Activated CD8-positive, alpha-beta memory T cell treated with anti-CD3 and anti-CD28 coated beads for 4 hours (primary cell): ENCODE measurements at regions not wholly inside any gene's neighbourhood (a gene's known extent, or its start where the extent isn't known, plus 50 kb on each side); places are given as distances from the start of the nearest gene placed in this dataset.
"Not testable (repeated sequence)": the region's sequence is repeated elsewhere in the genome, so short reads cannot be mapped to it uniquely, and the experiment has no call there.

Source experiments
- DNase-seq, 2 donors: peaks; one replicate each; pipeline ENCODE4 v3.0.0-alpha.2; 2020; ENCODE audit warnings: low read depth in 2 of 2

DNA sequence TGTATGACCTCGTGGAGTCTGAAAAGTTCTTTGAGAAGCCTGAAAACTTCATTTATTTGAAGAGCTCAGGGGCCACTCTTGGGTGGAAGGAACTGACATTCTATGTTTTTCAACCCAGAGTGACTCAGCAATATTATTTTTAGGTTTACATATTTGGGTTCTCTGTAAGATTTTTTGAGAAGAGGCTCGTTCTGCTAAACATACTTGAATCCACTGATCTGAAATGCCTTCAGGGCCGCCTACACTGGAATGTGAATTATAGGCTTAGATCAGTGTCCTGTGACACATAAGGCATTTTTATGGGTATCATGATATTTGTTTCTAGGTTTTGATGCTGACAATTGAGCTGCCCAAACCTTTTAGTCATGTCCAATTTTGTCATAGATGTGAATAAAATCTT, 86.2 kb downstream of the PSAT1 start:
- no peak for DNase-seq

DNA sequence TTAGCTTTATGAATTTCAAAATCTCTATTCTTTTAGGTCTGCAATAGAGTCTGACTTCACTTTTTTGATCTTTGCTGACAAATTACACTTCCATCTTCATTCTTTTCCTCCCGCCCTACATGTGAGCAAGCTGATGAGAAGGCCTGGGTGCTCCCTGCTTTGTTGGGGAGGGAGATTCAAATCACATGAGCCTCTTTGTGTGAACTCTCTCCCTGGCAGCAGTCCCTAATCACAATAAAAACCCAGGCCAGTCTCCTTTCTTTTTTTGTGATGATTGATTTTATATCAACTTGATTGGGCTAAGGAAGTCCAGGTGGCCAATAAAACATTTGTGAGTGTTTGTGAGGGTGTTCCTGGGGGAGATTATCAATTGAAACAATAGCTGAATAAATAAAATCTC, 89.4 kb downstream of the PSAT1 start:
- no peak for DNase-seq

DNA sequence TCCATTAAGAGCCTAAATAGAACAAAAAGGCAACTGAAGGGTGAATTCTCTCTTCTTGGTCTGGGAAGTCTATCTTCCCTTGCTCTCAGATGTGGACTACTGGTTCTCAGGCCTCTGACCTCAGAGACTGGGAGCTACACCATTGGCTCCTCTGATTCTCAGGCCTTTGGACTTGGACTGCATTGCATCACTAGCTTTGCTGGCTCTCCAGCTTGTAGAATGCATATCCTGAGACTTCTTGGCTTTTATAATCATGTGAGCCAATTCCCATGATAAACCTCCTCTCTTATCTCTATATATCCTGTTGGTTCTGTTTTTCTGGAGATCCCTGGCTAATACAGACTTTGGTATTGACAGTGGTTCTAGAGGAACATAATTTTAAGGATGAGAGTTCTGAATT, 89.8 kb downstream of the PSAT1 start:
- DNase-seq: no peak

DNA sequence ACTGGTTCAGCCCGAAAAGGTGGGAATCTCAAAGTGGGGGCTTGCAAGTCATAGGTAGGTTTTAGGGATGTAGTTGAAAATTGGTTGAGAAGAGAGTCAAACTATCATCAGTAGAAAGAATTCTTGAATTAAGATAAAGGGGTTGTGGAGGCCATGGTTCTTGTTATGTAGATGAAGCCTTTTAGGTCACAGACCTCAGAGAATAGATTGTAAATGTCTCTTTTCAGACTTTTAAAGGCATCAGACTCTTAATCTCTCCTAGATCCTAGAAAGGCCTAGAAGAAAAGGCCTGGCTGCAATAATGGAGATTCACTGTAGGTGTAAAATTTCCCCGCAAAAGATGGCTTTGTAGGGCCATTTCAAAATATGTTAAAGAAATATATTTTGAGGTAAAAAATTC, 96.4 kb downstream of the PSAT1 start:
- DNase-seq: no peak

DNA sequence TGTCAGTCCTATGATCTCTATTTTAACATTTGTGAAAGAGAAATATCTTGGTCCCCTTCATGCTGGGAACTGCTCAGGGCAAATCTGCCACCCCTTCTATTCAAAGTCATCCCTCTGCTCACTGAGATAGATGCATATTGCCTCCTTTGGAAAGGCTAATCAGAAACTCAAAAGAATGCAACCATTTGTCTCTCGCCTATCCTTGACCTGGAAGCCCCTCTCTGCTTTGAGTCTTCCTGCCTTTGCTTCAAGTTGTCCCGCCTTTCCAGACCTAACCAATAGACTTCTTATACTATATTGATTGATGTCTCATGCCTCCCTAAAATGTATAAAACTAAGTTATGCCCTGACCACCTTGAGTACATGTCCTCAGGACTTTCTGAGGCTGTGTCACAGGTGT, 97.0 kb downstream of the PSAT1 start:
- no peak for DNase-seq

DNA sequence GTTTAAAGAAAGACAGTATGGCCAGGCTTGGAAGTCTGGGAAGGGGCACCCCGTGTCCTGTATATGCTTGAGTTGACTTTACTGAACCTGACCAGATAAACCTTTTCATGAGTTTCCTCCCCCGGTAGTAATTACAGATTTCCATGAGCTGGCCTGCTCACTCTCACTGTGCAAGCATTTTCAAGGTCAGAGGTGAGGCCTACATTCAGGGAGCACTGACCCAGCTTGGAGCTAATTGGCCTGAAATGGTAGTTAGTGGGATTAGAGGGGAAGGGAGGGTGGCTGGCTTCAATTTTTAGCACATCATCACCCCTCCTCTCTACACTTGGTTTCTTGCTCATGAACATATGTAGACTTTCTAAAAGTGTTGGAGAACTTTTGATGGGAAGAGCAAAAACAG, 99.2 kb downstream of the PSAT1 start:
- no peak for DNase-seq

DNA sequence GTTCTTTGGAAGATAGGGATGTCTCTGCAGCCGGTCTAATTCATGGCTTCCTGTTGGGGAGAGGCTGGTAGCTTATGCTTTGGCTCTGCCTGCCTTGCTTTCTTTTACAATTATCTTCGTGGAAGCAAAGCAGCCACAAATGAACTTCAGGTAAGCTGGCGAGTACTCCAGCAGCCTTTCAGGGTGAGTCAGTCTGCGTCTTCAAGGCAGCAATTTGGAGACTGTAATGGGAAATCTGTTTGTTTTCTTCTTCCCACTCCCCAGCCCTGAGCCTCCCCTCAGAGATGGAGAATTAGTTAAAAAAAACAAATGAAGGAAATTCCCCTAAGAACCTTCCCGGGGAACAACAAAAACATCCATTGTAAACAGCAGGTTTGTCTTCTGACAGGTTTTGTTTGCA, 100.1 kb downstream of the PSAT1 start:
- no peak for DNase-seq

DNA sequence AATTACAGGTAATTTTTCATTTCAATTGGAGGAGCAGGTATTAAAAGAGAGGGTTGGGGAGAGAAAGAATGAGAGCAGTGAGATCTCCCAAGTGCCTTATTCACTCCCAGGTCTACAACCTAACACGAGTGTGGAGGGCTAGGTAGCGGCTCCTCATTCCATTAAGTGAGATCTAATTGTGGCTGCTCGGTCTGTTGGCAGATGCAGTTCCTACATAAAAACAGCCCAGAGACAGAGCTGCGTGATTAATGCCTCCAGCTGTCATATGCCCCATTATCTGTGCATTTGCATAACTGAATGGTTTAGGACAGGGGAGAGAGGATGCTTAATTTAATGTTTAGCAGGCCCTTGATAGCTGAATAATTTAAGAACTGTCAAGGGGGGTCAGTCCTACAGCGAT, 100.5 kb downstream of the PSAT1 start:
- DNase-seq: no peak

DNA sequence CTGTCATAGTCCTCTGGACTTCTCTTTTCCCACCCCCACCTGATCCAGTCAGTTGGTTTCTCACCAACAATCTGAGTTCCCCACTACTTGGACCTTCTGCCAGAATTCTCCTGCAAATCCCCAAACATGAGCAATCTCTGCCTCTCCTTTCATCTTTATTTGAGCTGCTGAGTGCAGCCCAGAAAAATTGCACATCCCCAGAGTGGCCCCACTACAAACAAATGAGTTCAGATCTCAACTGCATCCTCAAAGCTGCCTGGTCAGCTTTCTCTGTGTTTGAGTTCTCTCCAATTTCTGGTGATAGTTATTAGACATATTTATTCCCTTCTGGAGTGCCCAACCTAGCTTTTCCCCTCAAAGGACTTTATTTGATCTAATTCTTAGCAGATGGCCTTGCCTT, 102.2 kb downstream of the PSAT1 start:
- no peak for DNase-seq

DNA sequence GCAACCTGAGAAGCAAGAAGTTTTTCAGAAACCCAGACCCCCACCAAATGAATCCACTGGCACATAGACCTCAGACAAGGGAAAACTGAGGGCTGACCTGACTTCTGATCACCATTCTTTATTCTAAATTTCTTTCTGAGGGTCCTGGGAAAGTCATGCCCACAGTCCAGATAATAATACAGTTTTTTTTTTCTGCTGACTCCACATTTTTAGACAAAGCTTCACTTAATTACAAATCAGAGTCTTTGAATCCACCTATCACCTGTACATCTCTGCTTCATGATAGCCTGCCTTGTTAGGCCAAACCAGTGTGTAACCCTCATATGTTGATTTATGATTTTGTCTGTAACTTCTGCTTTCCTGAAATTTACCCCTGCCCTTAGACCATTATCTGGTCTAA, 103.6 kb downstream of the PSAT1 start:
- no peak for DNase-seq

DNA sequence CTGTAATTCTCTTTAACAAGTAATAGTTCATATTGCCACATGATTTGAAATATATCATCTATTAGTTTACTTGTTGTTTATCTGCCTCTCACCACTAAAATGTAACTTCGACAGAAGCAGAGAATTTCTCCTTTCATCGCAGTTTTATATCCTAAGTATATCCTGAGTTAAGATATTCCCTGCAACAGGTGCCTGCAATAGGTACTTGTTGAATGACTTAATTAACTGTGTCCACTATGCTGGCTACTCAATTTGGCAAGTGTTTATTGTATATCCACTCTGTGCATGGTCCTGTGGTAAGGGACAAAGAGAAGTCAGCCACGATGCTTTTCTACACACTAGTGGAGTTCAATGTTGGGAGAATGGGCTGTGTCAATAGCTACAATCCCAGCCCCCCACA, 108.5 kb downstream of the PSAT1 start:
- no peak for DNase-seq

DNA sequence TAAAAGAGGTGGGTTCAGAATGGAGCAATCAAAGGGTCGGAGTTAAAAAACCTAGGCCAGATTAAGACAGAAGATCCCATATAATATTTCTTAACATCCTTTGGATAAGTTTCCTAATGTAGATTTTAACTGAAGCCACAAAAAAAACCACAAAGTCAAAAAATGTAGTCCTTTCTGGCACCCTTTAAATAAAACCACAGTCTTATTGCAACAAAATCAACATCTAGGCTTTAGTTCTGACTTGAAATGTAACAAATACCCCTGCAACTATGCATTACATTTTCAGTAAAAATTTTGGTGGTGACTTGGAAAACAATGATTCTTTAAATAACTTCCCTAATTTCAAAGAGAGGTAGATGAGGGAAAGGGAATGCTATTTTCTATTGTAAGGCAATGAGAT, 109.2 kb downstream of the PSAT1 start:
- no peak for DNase-seq

DNA sequence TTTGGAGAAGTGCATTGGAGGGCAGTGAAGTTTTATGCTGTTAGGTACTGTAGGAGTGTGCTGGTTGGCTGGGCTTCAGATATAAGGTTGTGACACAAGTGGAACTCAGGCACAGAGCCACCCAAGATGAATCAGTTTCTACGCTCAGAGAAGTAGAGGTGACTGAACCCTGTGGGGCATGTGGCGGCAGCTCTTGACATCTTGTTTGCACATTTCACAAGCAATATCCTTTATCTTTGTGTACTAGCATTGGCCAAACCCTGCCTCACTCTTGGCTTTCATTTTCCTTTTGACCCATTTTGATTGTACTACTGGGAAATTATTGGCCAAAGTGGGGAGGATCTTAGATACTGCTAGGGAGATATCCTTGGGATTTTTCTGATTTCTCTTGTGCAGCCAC, 110.0 kb downstream of the PSAT1 start:
- no peak for DNase-seq

DNA sequence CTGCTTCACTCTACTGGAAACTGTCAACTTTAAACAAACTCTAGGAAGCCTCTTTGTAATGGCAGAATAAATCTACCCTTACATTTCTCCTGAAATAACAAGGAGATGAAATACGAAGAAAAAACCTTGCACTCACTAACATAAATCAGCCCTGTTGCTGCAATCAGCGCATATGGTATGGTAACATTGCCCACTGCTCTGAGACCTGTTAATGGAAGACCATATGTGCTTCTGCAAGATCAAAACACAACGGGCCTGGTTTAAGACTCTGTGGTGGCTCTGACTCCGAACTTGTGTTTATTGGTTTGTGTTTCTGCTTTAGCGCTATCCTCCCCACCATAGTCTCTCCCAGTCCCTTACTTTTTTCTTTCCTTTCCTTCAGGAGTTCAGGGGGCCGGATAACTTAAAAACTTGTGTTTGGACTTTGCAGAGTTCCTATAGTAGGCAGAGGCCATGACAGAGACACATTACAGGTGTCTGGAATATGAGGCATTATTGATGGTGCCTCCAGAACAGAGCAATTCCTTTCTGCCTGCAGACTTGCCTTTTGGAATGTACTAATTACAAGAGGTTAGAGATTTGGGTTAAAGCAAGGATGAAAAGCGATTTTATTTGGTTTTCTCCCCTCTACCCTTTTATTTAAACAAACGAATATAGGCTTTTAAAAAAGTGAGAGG, 110.8 kb downstream of the PSAT1 start:
- DNase-seq: no peak

DNA sequence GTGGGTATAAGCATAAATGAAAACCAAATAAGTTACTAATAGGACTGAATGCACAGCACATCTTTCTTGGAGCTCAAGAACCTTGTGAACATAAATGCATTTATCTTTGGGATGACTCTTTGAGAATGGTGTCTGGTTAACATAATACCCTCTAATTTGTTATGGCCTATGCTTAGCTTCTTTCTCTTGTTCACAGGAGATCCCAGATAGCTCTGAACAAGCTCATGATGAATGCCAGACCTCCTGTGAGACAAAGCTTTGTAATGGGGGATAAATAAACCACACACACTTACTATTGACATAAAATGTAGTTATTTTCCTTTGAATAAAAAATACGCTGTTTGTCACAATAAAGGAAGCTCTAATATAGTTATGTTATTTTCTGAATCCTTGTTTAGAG, 111.5 kb downstream of the PSAT1 start:
- DNase-seq: no peak

DNA sequence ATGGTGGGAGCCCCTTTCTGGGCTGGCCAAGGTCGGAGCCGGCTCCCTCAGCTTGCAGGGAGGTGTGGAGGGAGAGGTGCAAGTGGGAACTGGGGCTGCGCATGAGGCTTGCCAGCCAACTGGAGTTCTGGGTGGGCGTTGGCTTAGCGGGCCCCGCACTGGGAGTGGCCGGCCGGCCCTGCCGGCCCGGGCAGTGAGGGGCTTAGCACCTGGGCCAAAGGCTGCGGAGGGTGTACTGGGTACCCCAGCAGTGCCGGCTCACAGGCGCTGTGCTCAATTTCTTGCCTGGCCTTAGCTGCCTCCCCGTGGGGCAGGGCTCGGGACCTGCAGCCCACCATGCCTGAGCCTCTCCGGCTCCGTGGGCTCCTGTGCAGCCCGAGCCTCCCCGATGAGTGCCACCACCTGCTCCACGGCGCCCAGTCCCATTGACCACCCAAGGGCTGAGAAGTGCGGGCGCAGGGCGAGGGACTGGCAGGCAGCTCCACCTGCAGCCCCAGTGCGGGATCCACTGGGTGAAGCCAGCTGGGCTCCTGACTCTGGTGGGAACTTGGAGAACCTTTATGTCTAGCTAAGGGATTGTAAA, 113.1 kb downstream of the PSAT1 start:
- DNase-seq: not testable (repeated sequence)

DNA sequence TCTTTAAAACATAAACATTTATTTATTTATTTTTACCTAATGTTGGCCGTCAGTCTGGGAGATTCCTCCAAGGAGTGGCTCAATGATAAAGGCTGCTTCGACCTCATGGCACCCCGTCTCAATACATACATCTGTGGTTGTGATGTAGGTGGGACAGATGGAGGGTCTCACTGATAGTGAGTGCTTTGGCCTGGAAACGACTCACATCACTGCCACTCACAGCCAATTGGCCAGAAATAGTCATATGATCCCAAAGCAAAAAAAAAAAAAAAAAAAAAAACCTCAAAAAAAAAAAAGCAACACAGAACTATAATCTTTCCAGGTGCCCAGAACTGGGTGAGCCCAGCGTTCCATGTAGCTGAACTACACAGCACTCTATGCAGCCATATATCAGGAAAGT, 125.4 kb downstream of the PSAT1 start:
- no peak for DNase-seq

DNA sequence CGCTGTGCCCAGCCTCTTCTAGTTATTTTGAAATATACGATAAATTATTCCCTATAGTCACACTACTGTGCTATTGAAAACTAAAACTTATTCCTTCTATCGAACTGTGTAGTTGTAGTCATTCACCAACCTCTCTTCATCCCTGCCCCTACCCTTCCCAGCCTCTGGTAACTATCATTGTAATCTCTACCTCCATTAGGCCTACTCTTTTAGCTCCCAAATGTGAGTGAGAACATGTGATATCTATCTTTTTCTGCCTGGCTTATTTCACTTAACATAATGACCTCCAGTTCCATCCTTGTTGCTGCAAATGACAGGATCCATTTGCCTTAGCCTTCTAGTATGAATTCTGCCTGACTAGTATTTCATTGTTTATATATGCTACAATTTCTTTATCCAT, 127.4 kb downstream of the PSAT1 start:
- no peak for DNase-seq

DNA sequence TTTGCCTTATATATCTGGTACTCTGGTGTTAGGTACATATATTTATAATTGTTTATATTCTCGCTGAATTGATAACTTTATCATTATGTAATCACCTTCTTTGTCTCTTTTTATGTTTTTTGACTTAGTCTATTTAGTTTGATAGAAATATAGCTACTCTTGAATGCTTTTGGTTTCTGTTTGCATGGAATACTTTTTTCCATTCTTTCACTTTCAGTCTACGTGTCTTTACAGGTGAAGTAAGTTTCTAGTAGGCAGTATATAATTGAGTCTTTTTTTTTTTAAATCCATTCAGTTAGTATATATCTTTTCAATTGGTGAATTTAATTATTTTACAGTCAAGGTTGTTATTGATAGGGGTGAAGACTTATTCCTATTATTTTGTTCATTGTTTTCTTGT, 131.7 kb downstream of the PSAT1 start:
- DNase-seq: no peak

DNA sequence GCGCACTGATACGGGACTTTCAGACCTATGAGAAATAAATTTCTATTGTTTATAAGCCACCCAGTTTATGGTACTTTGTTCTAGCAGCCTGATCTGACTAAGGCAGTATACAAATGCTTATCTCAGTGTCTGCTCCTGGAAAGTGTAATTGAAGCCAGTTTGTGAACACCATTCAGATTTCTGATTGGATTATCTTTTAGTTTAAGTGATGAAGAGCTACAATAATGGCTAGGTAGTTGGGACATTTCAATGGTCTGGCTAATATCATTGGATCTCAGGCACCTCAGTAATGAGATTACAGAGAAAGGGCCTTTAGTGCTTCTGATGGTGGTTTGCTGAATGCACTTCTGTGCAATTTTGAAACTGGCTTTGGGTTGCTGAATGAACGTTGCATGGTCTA, 133.5 kb downstream of the PSAT1 start:
- no peak for DNase-seq

DNA sequence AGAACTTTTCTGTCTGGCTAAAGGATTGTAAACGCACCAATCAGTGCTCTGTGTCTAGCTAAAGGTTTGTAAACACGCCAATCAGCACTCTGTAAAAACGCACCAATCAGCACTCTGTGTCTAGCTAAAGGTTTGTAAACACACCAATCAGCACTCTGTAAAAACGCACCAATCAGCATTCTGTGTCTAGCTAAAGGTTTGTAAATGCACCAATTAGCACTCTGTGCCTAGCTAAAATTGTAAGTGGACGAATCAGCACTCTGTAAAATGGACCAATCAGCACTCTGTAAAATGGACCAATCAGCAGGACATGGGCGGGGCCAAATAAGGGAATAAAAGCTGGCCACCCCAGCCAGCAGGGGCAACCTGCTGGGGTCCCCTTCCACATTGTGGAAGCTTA, 134.1 kb downstream of the PSAT1 start:
- DNase-seq: not testable (repeated sequence)

DNA sequence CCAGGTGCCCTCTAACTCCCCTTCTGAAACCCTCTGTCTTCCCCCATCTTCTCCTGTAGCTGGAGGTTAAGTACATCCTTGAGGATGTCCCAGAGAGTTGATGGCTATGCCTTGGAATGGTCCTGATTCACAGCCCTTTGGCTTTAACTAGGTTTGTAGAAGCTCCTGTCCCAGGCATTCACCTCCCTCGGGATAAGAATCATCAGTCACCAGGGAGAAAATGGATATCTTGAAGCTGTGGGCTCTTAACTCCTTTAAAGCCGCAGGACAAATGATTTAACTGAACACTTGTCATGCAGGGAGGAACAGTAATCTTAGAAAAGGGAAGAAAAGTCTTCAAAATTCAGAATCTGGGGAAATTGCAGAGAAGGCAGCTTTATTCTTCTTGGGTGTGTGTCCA, 139.9 kb downstream of the PSAT1 start:
- no peak for DNase-seq

DNA sequence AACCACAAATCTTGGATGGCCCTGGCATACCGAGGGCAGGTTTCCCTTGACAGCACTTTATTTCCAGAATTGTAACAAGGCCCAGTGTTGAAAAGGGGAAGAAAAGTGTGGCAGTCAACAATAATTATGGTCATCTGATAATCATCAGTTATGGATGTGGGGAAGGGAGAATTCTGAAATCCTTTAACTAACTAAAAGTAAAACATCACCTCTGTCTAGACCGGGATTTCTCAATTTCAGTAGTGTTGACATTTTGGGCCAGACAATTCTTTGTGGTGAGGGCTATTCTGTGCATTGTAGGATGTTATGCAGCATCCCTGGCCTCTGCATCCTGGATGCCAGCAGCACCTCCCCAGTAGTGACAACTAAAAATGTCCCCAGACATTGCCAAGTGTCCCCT, 140.4 kb downstream of the PSAT1 start:
- DNase-seq: no peak

DNA sequence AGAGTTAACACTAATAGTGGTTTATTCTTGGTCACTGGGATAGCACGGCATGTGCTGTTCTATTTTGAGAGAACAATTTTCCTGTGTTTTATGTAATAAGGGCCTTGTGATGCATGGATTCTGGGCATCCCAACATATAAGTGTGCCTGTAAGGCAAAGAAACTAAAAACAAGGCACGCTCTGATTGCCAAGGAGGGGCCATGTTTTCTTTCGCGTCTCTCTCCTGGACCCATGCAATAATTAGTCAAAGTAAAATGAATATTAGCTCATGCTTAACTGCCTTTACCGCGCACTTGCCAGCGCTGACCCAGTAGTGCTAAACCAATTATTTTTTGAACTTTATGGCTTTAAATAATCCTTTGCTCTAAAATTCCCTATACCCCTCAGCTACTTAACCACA, 140.9 kb downstream of the PSAT1 start:
- no peak for DNase-seq
